HG02642 (cell line): ENCODE measurements at regions not wholly inside any gene's neighbourhood (a gene's known extent, or its start where the extent isn't known, plus 50 kb on each side); places are given as distances from the start of the nearest gene placed in this dataset.

Source experiments
- ATAC-seq: cut with Tn5 transposase; IDR thresholded peaks from one replicate; pipeline ENCODE4 v1.9.1; 2021; ENCODE audit warnings: mild to moderate bottlenecking; ENCODE audit not compliant: unreplicated experiment, poor library complexity

GRCh38 chr9:82673201-82673600, 389.7 kb downstream of the RASEF start:
- ATAC-seq = no peak

- ATAC-seq = no peak
These were observed 389.0 kb downstream of the RASEF start for GRCh38 chr9:82673919-82674318.

GRCh38 chr9:82675102-82675501, 387.8 kb downstream of the RASEF start:
- no peak for ATAC-seq

GRCh38 chr9:82675605-82676004, 387.3 kb downstream of the RASEF start:
- ATAC-seq = no peak

GRCh38 chr9:82677086-82677485, 385.9 kb downstream of the RASEF start:
- no peak for ATAC-seq

GRCh38 chr9:82679472-82679871, 383.5 kb downstream of the RASEF start:
- ATAC-seq = no peak

- ATAC-seq = no peak
These were observed 382.6 kb downstream of the RASEF start for GRCh38 chr9:82680179-82680935.

GRCh38 chr9:82681809-82682208, 381.1 kb downstream of the RASEF start:
- ATAC-seq = no peak

- ATAC-seq = no peak
These were observed 380.5 kb downstream of the RASEF start for GRCh38 chr9:82682431-82682830.

- ATAC-seq = no peak
These were observed 367.2 kb downstream of the RASEF start for GRCh38 chr9:82695704-82696103.

- ATAC-seq = no peak
These were observed 356.2 kb downstream of the RASEF start for GRCh38 chr9:82706786-82707185.

- ATAC-seq = no peak
These were observed 346.1 kb downstream of the RASEF start for GRCh38 chr9:82716821-82717220.

GRCh38 chr9:82720515-82720914, 342.4 kb downstream of the RASEF start:
- no peak for ATAC-seq

- ATAC-seq = no peak
These were observed 341.3 kb downstream of the RASEF start for GRCh38 chr9:82721593-82721992.

GRCh38 chr9:82722051-82722450, 340.9 kb downstream of the RASEF start:
- ATAC-seq = no peak

GRCh38 chr9:82722561-82722960, 340.4 kb downstream of the RASEF start:
- ATAC-seq = no peak

GRCh38 chr9:82726424-82727276, 336.3 kb downstream of the RASEF start:
- peak; percentile 54 for ATAC-seq

GRCh38 chr9:82729141-82729540, 333.8 kb downstream of the RASEF start:
- ATAC-seq = no peak

GRCh38 chr9:82729991-82730589, 332.9 kb downstream of the RASEF start:
- ATAC-seq = no peak

GRCh38 chr9:82732928-82733327, 330.0 kb downstream of the RASEF start:
- ATAC-seq = no peak

- ATAC-seq = no peak
These were observed 326.8 kb downstream of the RASEF start for GRCh38 chr9:82736126-82736525.
